ENCODE measurements at regions not wholly inside any gene's neighbourhood (a gene's known extent, or its start where the extent isn't known, plus 50 kb on each side); places are given as distances from the start of the nearest gene placed in this dataset.

DNA sequence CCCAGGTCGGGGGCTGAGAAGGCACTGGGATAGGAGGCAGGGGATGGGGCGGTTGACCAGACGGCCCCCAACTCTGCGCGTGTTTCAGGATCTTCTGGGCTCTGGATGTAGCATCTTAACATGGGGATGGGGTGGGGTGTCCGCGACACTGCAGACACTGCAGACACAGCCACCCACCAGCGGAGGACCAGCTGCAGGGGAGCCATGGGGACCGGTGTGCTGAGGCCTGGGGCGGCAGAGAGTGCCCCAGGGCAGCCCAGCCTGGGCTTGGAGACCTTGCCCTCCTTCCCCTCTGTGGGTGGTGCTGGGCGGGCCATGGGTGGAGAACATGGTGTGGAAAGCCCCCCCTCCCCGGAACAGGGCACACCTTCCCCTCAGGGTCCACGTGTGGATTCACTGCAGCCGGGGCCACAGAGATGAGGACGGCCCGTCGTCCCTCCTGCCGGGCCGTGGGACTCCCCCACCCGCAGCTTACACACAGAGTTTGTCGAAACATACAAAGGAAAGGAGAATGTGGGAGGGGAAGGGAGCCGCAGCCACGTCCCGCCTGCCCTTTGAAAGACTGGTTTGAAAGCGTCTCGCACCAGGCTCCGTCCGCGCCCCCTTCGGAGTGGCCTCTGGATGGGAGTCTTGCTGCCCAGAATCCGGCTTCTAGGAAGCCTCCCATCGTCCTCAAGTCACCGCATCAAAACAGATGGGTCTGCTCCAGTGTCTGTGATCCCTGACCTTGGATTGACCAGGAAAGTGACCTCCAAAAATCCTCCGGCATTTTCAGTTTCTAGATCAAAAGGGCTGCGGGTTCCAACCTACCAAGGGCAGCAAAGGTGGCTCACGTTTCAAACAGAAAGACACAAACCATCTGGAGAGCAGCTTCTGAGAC lies 91.5 kb upstream of the TCERG1L start:
- POLR2A ChIA-PET = no interaction called here
- Histone ChIP-seq H3K27me3 (ENCODE audit: control insufficient read depth, insufficient read depth, low read length) (no peaks in the 10 kb centered on the region), H3K27ac (ENCODE audit: low read depth, low read length) (no peak overlapping the region), H3K9me3 (ENCODE audit: control insufficient read depth, insufficient read depth, low read length) (peaks cover 87% of the 10 kb centered on the region), H3K4me3 (ENCODE audit: low read depth, low read length) (no peak overlapping the region)
- TF ChIP-seq CTCF (IDR thresholded peaks at IDR 0.05; ENCODE audit: low read depth, low read length) = no peak
- DNase-seq (ENCODE audit: low read depth, low spot score) = no peak
- CTCF ChIA-PET = no interaction called here

DNA sequence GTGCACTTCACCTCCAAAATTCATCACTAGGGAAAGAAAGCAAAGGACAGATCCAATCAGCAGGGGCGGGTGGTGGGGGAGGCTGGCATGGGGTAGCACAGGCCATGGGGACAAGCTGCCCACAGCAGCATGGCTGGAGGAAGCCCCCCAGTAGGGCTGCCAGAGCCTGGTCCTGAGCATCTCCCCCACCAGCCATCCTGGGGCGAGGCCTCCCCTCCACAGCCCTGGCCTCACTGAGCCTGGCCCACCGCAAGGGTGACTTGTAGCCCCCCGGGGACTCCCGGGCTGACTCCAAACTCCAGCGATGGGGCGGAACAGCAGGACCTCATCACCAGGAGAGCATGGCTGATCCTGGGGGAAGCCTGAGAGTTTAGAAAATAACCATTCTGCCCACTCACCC lies 92.4 kb upstream of the TCERG1L start:
- peaks cover 86% of the 10 kb centered on the region for H3K9me3 ChIP-seq (ENCODE audit: control insufficient read depth, insufficient read depth, low read length)
- no peak for TF ChIP-seq CTCF (IDR thresholded peaks at IDR 0.05; ENCODE audit: low read depth, low read length)
- H3K27ac ChIP-seq (ENCODE audit: low read depth, low read length) = no peak overlapping the region
- no peak overlapping the region for H3K4me3 ChIP-seq (ENCODE audit: low read depth, low read length)
- no peaks in the 10 kb centered on the region for H3K27me3 ChIP-seq (ENCODE audit: control insufficient read depth, insufficient read depth, low read length)
- ChIA-PET CTCF (no interaction called here), POLR2A (no interaction called here)
- DNase-seq (ENCODE audit: low read depth, low spot score) = no peak

DNA sequence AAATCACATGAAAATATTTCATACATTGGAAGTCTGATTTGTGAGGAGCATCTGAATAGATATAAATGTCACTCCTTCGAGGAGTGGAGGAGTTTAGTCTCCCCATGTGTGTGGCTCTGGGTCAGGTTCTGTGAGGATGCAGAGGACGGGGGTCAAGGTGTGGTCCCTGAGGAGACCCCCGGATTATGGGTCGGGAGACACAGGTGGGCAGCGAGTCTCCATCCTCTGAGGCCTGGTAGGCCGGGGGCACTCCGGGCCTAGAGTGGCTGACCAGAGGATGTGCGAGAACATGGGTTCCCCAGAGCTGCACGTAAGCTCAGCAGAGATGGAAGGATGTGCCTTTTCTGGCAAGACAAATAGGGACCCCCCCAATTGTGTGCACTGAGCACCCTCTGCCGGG lies 93.4 kb upstream of the TCERG1L start:
- Histone ChIP-seq H3K4me3 (ENCODE audit: low read depth, low read length) (no peak overlapping the region), H3K9me3 (ENCODE audit: control insufficient read depth, insufficient read depth, low read length) (peaks cover 91% of the 10 kb centered on the region), H3K27me3 (ENCODE audit: control insufficient read depth, insufficient read depth, low read length) (no peaks in the 10 kb centered on the region), H3K27ac (ENCODE audit: low read depth, low read length) (no peak overlapping the region)
- ChIA-PET CTCF (no interaction called here), POLR2A (no interaction called here)
- DNase-seq (ENCODE audit: low read depth, low spot score) = no peak
- no peak for TF ChIP-seq CTCF (IDR thresholded peaks at IDR 0.05; ENCODE audit: low read depth, low read length)

DNA sequence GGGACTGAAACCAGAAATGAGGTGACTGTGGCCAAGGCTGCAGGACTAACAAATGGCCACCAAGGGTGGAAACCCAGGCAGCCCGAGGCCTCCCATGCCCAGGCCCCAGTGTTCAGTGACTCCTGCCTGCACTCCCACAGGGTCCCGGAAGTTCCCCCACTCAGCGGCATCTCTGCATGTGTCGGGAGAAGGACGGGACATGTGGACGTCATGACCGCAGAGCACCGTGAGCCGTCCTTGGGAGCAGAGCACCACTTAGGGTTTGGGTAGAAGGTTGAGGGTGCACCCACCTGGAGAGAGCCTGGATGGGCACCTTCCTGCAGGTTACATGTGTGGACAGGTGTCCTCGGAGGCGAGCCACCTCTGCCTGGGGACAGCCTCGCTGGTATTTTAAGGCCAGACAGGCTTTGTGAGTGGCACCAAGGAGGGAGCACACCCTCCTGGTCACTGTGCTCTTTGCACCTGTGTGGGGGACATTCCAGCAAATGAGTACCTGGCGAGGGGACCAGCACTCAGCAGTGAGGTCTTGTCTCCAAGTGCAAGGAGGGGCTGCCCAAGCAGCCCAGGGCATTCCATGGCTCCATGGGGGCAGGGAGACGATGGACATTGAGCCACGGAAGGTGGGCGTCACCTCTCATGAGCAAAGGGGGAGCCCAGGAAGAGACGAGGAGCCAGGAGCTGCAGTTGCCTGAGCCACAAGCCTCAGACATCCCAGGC lies 95.3 kb upstream of the TCERG1L start:
- no peak for DNase-seq (ENCODE audit: low read depth, low spot score)
- CTCF ChIA-PET = no interaction called here

More for the DNA sequence above, 95.3 kb upstream of the TCERG1L start:
- TF ChIP-seq CTCF (IDR thresholded peaks at IDR 0.05; ENCODE audit: low read depth, low read length) = no peak
- no peaks in the 10 kb centered on the region for H3K27me3 ChIP-seq (ENCODE audit: control insufficient read depth, insufficient read depth, low read length)
- no peak overlapping the region for H3K27ac ChIP-seq (ENCODE audit: low read depth, low read length)
- POLR2A ChIA-PET = no interaction called here
- no peak overlapping the region for H3K4me3 ChIP-seq (ENCODE audit: low read depth, low read length)
- peaks cover 94% of the 10 kb centered on the region for H3K9me3 ChIP-seq (ENCODE audit: control insufficient read depth, insufficient read depth, low read length)
